ENCODE measurements at regions not wholly inside any gene's neighbourhood (a gene's known extent, or its start where the extent isn't known, plus 50 kb on each side); places are given as distances from the start of the nearest gene placed in this dataset.

DNA sequence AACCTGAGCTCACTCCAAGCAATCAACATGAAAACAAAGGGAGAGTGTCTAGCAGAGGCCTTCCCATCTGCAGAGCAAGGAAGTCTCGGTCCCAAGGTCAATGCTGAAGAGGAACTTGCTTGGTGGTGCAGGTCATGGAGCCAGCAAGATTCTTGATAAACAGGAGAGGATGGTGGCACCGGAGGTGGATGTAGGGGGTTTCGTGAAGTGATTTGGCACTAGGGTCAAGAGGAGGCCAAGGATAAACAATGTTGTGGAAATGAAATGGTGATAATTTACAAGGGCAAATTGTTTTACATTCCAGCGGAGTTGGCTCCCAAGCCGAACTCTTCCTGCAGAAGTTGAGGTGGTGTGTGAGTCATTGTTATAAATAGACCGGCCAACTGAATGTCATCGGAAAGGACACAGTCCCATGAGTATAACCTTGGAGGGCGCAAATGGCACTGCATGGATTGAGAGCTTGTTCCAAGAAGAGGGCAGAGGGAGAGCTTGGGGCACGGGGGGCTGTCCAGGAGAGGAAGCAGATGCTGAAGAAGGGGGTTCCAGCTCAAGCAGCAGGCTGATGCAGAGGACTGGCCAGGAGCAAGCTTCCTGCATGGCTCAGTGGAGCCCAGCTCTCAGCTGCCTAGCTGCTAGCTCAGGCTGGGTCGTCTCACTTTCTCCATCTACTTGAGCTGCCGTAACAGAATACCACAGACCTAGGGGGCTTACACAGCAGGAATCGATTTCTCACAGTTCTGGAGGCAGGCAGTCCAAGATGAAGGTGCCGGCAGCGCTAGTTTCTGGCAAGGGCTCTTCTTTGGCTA lies 136.6 kb downstream of the COPRS start:
- TF ChIP-seq, protein P1, sequence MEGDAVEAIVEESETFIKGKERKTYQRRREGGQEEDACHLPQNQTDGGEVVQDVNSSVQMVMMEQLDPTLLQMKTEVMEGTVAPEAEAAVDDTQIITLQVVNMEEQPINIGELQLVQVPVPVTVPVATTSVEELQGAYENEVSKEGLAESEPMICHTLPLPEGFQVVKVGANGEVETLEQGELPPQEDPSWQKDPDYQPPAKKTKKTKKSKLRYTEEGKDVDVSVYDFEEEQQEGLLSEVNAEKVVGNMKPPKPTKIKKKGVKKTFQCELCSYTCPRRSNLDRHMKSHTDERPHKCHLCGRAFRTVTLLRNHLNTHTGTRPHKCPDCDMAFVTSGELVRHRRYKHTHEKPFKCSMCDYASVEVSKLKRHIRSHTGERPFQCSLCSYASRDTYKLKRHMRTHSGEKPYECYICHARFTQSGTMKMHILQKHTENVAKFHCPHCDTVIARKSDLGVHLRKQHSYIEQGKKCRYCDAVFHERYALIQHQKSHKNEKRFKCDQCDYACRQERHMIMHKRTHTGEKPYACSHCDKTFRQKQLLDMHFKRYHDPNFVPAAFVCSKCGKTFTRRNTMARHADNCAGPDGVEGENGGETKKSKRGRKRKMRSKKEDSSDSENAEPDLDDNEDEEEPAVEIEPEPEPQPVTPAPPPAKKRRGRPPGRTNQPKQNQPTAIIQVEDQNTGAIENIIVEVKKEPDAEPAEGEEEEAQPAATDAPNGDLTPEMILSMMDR (conservative IDR thresholded peaks at IDR 0.05) = no peak
- TF ChIP-seq EZH2 (IDR thresholded peaks at IDR 0.05; ENCODE audit: low read depth) = no peak
